ENCODE measurements at regions not wholly inside any gene's neighbourhood (a gene's known extent, or its start where the extent isn't known, plus 50 kb on each side); places are given as distances from the start of the nearest gene placed in this dataset.

- no peak overlapping the region for H3K4me3 ChIP-seq (ENCODE audit: low read depth, low read length)
- ChIA-PET CTCF (interaction anchor here (1.1 kb wide), 1 partner anchor 41 kb away, joined by 3 read pairs; no protein-coding TSS in a partner anchor), POLR2A (no interaction called here)
- no peaks in the 10 kb centered on the region; the same call in 1 of the 2 replicates for H3K4me1 ChIP-seq (ENCODE audit: control insufficient read depth, insufficient read depth, low read length)
- no peak for TF ChIP-seq ZNF610 (tag by site-specific recombination; IDR thresholded peaks at IDR 0.05; ENCODE audit: borderline replicate concordance)
- TF ChIP-seq ZSCAN5A (tag by site-specific recombination; IDR thresholded peaks at IDR 0.05), result no peak
- no peak for TF ChIP-seq ZNF664 (tag by site-specific recombination; IDR thresholded peaks at IDR 0.05)
- no peak for TF ChIP-seq ZNF658 (tag by site-specific recombination; IDR thresholded peaks at IDR 0.05)
- TF ChIP-seq ZBTB26 (tag by site-specific recombination; optimal IDR thresholded peaks at IDR 0.05), result no peak
- no peak for TF ChIP-seq ZFP69B (tag by site-specific recombination; IDR thresholded peaks at IDR 0.05)
- no peak for TF ChIP-seq ZNF629 (tag by site-specific recombination; IDR thresholded peaks at IDR 0.05)
- no peak for TF ChIP-seq ZNF449 (tag by site-specific recombination; IDR thresholded peaks at IDR 0.05)
- H3K27ac ChIP-seq (ENCODE audit: extremely low read depth, low read depth, low read length), result no peak overlapping the region
- H3K36me3 ChIP-seq (ENCODE audit: control insufficient read depth in 2 of 2, insufficient read depth in 1 of 2, low read length in 2 of 2), result no peaks in the 10 kb centered on the region
- no peaks in the 10 kb centered on the region for H3K9me3 ChIP-seq (ENCODE audit: control insufficient read depth, insufficient read depth, low read depth, low read length)
These were observed 80.1 kb upstream of the PDZD8 start for GRCh38 chr10:117455346-117455745.

- Histone ChIP-seq H3K4me3 (ENCODE audit: low read depth, low read length) (no peak overlapping the region), H3K27ac (ENCODE audit: extremely low read depth, low read depth, low read length) (no peak overlapping the region)
- TF ChIP-seq ZNF302 (tag by site-specific recombination; IDR thresholded peaks at IDR 0.05; ENCODE audit: low read depth), result no peak
- no peak for TF ChIP-seq PRDM2 (tag by site-specific recombination; IDR thresholded peaks at IDR 0.05; ENCODE audit: borderline replicate concordance)
- no peak for TF ChIP-seq ZSCAN16 (tag by site-specific recombination; IDR thresholded peaks at IDR 0.05)
- no peak for TF ChIP-seq KLF10 (tag by site-specific recombination; IDR thresholded peaks at IDR 0.05)
These were observed 79.3 kb upstream of the PDZD8 start for GRCh38 chr10:117454502-117454901.

More at GRCh38 chr10:117454502-117454901, 79.3 kb upstream of the PDZD8 start:
- no peaks in the 10 kb centered on the region for H3K36me3 ChIP-seq (ENCODE audit: control insufficient read depth in 2 of 2, insufficient read depth in 1 of 2, low read length in 2 of 2)
- POLR2A ChIA-PET, result no interaction called here
- H3K9me3 ChIP-seq (ENCODE audit: control insufficient read depth, insufficient read depth, low read depth, low read length), result no peaks in the 10 kb centered on the region
- H3K4me1 ChIP-seq (ENCODE audit: control insufficient read depth, insufficient read depth, low read length), result no peaks in the 10 kb centered on the region; the same call in 1 of the 2 replicates
- CTCF ChIA-PET, result interaction anchor here (1.1 kb wide), 1 partner anchor 42 kb away, joined by 3 read pairs; no protein-coding TSS in a partner anchor

Data from HEK293 (cell line).